NCI-H345 treated with DMSO at 0.1 percent for 48 hours (cell line): ENCODE measurements at regions not wholly inside any gene's neighbourhood (a gene's known extent, or its start where the extent isn't known, plus 50 kb on each side); places are given as distances from the start of the nearest gene placed in this dataset.

Experiments
- DNase-seq: peaks from one replicate; lab custom pipeline; 2025; ENCODE audit not compliant: unreplicated experiment; lab: John Stamatoyannopoulos, UW

- no peak for DNase-seq
Measured at GRCh38 chr5:65068410-65068809, 299.7 kb downstream of the CWC27 start.

DNA sequence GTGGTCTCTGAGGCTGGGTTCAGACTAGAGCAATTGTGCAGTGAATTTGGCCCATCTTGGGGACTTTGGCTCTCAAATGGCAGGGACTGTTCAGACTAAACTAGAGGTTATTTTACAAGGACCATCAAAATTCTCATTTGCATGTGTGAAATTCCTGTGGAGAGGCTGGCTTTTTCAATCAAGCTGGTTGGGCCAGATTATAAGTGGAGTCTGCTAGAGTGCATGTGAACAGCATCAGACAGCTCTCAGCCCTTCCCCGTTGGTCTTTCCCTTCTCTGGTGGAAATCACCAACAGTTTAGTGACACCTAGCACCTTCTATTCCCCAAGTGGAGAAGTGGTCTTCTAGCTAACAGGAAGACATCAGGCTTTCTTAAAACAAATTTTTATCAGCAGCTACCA, 301.3 kb downstream of the CWC27 start:
- no peak for DNase-seq

GRCh38 chr5:65072850-65073249, 304.1 kb downstream of the CWC27 start:
- peak; percentile 40 for DNase-seq

DNA sequence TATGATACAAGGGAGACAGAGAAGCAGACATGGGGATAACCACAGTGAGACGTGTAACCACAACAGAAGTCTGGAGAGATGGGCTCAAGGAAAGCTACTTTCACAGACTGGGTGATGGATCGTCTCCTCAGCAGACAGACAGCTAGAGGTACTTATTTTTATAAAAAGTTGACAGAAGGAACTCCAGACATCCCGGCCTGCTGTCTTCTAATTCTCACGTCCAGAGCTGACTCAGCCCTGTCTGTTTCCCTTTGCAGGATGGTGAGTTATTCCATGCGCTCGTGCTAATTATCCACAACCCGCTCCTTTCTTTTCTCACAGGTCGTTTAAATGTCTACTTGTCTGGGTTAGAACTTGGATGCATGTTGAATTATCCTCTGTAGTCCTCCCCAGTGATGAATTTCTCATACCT, 304.5 kb downstream of the CWC27 start:
- no peak for DNase-seq

- no peak for DNase-seq
Measured at GRCh38 chr5:65075623-65076250, 307.0 kb downstream of the CWC27 start.

GRCh38 chr5:65076251-65076869, 307.6 kb downstream of the CWC27 start:
- no peak for DNase-seq

DNA sequence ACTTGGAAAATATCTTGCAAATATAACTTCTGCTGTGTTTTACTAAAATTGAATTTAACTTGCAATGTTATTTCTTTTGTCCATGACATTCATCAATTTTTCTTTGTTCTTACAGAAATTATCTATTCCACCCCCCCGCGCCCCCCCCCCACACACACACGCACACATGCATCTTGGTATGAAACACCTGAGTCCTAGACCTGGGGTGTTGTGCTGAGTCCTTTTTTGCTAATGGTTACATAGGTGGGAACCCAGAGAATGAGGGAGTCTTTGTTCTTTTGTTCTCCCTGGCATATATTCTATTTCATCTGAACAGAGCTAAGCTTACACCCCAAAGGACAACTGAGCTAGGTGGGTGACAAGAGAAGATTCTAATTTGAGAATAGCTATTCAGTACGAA, 308.9 kb downstream of the CWC27 start:
- DNase-seq = no peak

- no peak for DNase-seq
Measured at GRCh38 chr5:65078331-65078730, 309.6 kb downstream of the CWC27 start.

- no peak for DNase-seq
Measured at GRCh38 chr5:65081071-65081470, 312.3 kb downstream of the CWC27 start.

- DNase-seq = no peak
Measured at GRCh38 chr5:65084795-65085515, 316.2 kb downstream of the CWC27 start.

- no peak for DNase-seq
Measured at GRCh38 chr5:65085516-65085850, 316.8 kb downstream of the CWC27 start.

DNA sequence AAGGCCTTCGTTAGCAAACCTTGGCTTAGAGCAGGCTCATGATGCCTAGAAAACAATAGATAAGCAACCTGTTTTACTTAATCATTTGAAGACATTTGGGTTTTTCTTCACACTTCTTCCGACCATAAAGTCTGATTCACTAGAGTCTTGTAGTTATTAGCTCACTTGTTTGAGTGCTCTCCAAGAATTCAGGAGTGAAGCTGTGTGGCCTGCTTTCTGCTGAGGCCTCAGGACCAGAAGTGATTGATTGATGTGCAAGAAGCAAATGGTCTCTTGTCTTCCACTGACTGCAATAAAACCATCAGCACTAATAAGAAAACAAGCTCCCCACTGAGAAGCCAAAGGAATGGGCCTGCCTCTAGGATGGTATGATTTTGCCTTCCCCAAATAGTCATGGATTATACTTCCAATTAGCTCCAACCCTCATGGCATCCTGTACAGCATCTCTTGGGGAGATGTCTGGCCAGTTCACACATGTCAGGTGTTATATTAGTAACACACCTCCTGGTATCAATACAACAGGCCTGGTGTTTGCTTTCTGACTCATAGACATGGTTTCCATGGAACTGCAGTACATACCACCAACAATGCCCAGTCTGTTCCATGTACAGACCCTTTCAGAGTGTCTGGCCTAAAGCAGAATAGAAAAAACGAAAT, 317.6 kb downstream of the CWC27 start:
- DNase-seq = no peak

GRCh38 chr5:65087154-65087553, 318.4 kb downstream of the CWC27 start:
- DNase-seq = no peak

DNA sequence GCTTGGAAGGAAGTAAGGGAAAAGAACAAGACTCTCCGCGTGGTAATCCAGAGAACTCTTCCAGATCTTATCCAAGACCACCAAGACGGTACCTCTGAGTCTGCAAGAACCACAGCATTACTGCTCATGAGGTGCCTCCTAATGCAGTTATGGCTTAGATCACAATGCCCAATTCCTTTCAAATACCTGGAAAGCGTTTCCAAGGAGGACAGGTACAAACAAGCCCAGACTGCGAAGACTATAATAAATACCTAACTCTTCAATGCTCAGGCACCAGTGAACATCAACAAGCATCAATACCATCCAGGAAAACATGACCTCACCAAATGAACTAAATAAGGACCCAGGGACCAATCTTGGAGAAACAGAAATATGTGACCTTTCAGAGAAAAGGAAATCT, 325.5 kb downstream of the CWC27 start:
- no peak for DNase-seq

GRCh38 chr5:65098393-65098792, 329.7 kb downstream of the CWC27 start:
- no peak for DNase-seq
